ENCODE measurements at regions not wholly inside any gene's neighbourhood (a gene's known extent, or its start where the extent isn't known, plus 50 kb on each side); places are given as distances from the start of the nearest gene placed in this dataset.
"Not testable (repeated sequence)": the region's sequence is repeated elsewhere in the genome, so short reads cannot be mapped to it uniquely, and the experiment has no call there.

DNA sequence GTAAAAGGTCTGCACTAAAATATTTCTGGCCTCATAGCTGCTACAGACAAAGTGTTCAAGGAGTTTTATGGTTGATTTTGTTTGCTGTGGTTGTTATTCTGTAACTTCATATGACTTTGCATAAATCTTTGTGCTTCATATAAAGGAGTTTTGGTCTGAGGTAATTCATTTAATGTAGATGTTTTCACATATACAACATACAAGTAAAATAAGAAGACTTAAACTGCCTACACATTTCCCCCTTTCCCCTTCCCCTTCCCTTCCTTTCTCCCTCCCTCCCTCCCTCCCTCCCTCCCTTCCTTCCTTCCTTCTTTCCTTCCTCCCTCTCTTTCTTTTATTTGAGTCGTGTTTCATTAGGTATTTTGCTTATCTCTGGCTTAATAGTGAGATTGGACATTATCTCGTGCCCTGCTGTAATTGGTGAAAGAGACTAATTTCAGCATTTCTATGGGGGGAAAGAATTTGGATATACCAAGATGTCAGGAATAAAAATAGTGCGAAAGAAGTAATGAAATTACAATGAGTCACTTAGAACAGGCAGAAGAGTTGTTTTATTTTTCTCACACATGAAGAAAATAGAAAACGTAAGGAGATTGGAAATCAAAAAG is 144.9 kb upstream of the MAD2L1 start:
- DNase-seq (ENCODE audit: low read depth in 3 of 3, low spot score in 2 of 3): no peak

DNA sequence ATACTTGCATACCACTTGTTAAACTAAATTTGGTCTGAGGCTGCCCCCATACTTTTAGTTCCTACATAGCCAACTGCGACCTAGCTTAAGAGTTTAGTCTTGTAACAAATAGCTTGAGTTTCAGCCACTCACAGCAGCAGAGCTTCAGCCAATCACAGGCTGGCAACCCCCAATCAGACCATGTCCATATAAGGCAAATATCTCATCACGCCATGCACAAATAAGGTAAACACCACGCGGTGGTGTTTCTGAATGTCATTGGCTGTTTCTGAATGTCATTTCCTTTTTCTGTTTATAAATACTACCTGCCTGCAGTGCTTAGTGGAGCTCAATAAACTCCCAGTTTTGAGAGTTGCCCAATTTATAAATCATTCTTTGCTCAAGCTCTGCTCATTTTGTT is 143.1 kb upstream of the MAD2L1 start:
- DNase-seq (ENCODE audit: low read depth in 3 of 3, low spot score in 2 of 3): no peak

DNA sequence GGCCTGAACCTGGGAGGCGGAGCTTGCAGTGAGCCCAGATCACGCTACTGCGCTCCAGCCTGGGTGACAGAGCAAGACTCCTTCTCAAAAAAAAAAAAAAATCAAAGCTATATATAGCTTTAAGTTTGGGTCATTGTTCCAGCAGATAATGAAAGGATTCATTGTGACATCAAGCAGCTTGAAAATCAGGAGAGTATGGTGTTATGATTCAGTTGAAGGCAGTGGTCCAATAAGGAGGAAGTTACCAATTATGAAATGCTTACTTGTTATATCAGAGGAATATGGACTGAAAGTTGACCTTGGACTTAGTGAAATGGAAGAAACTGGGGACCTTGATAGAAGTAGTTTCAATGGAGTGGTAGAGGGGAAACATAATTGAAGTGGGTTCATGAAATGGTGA is 140.4 kb upstream of the MAD2L1 start:
- DNase-seq (ENCODE audit: low read depth in 3 of 3, low spot score in 2 of 3): no peak

DNA sequence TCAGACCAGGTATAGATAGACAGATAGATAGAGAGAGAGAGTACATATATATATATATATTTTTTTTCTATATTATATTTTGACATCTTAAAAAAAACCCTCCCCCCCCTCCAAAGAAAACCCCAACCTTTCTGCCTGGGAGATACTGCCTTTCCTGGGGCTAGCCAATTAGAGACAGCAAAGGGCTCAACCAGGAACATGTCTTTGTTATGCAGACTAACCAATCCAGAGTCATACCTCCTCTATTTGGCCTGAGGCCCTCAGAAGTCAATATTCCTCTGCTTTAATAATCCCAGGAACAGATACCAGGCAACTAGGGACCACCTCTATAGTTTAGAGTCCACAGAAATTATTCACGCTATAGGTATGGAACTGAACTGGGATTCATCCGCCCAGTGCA is 135.6 kb upstream of the MAD2L1 start:
- no peak for DNase-seq (ENCODE audit: low read depth in 3 of 3, low spot score in 2 of 3)

DNA sequence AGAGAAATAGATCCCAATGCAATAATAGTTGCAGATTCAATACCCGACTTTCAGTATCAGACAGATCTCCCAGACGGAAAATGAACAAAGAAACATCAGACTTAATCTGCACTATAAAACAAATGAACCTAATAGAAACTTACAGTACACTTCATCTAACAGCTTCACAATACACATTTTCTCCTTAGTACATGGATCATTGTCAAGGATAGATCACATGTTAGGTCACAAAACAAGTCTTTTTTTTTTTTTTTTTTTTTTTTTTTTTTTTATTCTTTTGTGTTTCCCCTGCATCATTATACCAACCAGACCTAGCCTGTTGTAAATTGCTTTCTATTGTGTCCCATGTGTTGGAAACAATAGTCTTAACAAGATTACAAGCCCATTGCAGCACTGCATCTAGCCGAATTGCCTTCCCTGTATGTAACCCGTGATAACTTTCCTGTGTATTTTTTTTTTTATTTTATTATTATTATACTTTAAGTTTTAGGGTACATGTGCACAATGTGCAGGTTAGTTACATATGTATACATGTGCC is 134.0 kb upstream of the MAD2L1 start:
- DNase-seq (ENCODE audit: low read depth in 3 of 3, low spot score in 2 of 3): not testable (repeated sequence)

DNA sequence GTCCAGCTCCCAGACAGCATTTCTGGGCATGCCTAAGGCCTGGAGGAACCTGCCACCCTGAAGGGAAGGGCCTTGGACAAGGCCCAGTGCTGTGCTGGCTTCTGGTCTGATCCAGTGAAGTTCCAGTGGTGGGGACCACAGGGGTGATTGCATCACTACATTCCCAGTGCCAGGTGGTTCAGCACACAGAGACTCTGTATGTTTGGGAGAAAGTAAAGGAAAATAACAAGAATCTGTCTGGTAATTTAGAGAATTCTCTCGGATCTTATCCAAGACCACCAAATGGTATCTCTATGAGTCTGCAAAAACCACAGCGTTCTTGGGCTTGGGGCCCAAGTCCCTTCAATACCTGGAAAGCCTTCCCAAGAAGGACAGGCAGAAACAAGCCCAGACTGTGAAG is 131.8 kb upstream of the MAD2L1 start:
- DNase-seq (ENCODE audit: low read depth in 3 of 3, low spot score in 2 of 3): no peak

DNA sequence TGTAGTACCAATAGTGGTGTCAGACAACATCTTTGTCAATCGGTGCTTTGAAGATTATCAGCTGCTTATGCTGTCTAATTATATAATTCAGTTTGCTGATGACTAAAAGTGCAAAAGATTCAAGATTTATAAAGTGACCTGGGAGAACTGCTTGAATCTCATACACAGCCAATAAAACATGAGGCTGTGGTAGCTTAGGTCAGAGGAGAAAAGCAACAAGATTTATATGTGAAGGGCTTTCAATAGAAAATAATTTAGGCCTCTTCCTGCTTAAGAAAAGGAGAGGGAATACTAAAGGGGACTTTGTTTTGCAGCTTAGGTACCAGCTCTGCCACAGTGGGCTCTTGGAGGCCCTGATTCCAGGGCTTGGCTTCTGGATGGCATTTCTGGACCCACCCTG is 111.0 kb upstream of the MAD2L1 start:
- DNase-seq (ENCODE audit: low read depth in 3 of 3, low spot score in 2 of 3): no peak

DNA sequence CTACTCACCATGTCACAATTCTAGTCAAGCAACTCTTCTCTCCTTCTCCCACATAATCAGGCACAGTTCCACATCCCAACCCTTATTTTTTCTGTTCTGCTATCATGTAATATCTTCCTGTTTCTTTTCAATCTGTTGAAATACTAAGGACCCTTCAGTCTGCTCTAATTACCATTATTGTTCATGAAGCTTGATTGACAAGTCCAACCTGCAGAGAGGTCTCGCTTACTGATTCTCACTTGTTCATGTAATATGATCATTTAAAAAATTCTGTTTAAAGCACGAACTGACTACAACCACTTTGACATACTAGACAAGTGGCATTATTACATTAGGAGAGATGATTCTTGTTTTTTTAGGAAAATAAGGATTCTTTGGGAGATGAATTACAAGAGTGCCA is 108.6 kb upstream of the MAD2L1 start:
- DNase-seq (ENCODE audit: low read depth in 3 of 3, low spot score in 2 of 3): no peak

DNA sequence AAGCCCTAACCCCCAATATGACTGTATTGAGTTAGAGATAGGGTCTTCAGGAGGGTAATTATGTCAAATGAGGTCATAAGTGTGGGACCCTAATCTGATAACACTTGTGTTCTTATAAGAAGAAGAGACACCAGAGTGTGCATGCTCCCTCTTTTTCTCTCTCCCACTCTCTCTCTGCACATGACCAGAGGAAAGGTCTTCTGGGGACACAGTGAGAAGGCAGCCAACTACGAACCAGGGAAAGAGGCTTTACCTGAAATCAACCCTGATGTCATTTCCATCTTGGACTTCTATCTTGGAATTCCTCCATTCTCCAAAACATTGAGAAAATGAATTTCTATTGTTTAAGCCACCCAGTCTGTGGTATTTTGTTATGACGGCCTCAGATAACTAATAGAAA is 97.2 kb upstream of the MAD2L1 start:
- DNase-seq (ENCODE audit: low read depth in 3 of 3, low spot score in 2 of 3): no peak

DNA sequence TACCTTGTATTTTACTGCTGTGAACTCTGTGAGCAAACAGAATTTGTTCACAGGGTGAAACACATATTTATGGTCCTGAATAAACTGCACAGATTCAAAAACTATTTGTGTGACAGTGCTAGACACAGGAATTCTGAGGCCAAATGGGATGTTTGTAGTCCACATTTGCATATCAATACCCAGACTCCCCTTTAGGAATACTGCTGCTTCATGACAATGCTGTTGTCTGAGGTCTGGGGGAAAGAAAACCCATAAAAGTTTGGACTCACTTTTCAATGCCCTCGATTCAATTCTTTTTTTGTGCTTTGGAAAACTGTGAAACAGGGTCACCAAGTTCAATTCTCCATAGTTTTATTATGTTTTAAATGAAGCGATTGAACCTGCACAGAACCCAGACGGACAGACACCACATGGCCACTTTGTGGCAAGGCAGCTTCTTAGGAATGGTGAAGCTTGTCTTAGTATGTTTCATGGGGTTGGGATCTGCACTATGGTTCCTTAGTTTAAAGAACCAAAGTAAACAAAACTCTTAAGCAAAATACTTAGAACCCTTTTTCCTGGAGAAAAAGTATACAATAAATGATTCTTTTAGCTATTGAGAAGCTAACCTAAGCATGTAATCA is 92.3 kb upstream of the MAD2L1 start:
- no peak for DNase-seq (ENCODE audit: low read depth in 3 of 3, low spot score in 2 of 3)

DNA sequence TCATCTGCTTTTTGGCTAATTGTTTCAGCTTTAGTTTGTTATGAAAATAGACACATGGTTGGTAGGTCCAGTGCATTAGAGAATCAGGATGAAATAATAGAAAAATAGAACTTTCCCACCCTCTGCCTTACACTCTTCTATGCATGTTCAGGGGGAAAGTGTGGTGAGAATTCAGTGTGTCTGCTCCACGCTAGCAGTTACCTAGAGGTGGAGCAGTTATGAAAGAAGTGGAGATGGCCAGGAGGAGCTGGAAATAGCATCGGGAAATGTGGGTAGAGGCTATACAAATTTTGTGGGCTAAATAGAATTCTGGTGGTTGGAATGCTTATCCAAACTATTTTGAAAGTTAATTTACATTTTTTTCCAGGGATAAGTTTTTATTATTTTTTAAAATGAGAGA is 91.4 kb upstream of the MAD2L1 start:
- no peak for DNase-seq (ENCODE audit: low read depth in 3 of 3, low spot score in 2 of 3)

DNA sequence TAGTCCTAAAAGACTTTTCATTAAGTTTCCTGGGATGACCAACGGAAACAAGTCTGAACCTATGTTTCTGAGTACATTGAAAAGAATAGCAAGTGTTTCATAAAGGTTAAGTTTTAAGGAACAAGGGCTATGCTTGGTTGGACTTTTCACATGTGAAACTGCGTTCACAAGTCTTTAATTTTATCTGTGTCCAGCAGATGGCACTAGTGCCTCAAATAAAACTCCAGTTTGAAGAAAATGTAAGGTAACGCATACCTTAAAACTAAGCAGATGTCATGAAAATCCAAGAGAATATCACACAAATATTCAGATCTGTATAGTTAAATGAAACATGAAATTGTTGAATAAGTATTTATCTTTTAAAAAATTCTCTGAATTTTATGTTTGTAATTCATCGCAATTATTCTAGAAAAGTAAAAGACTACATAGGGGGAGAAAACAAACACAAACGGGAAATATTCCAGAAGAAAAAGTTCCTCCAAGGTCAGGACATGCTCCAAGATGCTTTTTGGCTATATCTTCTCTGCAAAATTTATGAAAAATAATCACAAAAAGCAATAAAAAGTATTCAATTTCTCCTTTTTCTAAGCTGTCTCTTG is 89.6 kb upstream of the MAD2L1 start:
- DNase-seq (ENCODE audit: low read depth in 3 of 3, low spot score in 2 of 3): peak; percentile 48 to 66 (median 50)

DNA sequence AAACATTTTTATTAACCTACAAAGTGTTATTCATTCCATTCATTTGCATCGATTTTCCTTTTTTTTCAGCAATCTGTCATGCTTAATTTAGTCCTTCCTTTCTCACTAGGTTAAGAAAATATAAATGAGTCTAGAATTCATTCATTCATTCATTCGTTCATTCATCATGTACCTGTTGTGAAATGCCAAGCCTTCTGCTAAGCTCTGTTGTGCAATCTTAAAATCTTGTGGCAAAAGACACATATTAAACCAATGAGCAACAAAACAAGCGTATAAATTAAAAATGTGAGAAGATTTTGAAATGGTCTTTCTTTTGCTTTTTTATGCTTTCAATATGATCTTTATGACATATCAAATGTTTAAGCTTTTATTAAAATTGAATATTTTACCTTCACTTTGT is 88.6 kb upstream of the MAD2L1 start:
- no peak for DNase-seq (ENCODE audit: low read depth in 3 of 3, low spot score in 2 of 3)

DNA sequence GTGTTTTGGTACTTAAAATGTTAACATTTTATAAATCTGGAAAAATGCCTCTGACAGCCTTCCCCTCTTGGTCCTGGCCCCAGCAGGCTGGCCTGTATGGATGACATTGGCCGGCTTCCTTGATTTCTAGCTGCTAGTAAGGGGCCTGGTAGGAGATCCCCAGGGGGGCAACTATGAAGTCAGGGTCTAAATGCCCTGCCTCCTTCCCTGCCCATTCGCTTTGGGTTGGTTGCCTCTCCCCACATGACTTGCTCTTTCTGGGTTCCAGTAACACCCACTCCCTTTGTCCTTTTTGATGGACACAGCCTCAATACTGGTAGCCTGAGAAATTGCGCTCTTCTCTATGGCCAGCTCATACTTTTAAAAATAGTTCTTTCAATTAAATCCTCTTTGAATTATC is 78.0 kb upstream of the MAD2L1 start:
- DNase-seq (ENCODE audit: low read depth in 3 of 3, low spot score in 2 of 3): no peak

DNA sequence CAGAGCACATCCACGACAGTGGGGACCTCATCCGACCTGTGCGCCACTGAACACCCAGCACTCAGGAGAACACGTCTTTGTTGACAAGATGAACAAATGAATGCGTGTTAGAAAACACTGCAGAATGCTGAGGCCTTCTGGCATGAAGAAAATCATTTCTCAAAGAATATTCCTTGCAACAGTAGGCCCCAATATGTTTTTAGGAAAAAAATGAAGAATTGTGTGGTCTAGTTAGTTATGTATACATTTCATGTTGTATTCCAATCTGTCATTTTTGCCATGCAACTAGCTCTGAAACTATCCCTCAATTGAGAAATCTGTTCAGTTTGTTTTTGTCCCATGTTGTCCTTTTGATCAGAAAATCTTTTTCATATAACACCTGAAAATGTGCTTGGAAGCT is 77.4 kb upstream of the MAD2L1 start:
- DNase-seq (ENCODE audit: low read depth in 3 of 3, low spot score in 2 of 3): no peak

DNA sequence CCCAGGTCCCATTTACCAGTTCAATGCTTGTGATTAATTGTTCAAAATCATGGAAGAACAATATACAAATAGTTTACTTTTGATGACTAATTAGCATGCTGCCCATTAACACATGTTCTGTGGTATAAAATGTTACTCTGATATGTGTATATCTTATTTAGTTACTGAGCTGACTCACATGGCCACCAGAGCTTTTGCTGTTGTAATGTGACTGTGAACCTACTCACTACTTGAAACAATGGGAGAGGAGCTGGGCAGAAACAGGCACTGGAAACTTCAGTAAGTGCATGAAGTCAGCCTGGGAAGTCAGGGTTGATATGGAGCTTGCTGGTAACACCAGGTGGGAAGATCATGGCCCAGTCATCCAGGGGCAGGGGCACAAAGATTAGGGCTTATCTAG is 72.7 kb upstream of the MAD2L1 start:
- DNase-seq (ENCODE audit: low read depth in 3 of 3, low spot score in 2 of 3): no peak

DNA sequence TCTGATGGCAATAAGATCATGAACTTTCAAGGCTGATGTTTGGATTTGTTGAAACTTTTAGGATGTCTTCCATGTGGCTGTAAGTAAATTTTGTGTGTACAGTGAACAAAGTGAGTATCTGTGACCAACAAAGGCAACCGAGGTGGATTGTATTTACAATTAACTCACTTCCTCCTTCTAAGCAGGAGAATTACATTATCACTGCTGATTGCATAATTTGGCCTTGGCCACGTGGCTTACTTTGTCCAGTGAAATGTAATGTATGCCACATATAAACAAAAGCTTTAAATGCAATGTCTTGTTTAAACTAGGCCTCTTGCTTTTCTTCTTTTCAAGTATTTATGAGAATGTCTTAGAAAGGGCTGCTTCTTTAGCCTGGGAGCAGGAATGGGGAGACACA is 66.3 kb upstream of the MAD2L1 start:
- DNase-seq (ENCODE audit: low read depth in 3 of 3, low spot score in 2 of 3): no peak

DNA sequence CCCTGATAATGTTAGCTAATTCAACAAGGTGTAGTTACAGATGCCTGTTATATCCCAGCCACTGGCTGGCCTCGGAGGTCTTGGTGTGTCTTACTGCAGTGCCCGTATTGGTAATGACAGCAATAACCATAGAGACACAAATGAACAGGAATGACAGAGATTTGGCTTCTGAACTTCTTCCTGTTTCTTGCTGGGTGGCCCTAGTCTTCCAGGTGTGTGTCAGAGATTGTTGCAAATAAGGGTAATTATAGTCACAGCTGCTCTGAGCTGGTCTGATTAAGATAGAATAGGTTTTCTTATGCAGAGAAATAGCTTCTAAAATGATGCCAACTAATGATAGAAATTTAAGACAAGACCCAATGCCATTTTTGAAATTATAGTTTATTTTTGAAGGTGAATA is 64.1 kb upstream of the MAD2L1 start:
- no peak for DNase-seq (ENCODE audit: low read depth in 3 of 3, low spot score in 2 of 3)
